NCI-H2107 treated with DMSO at 0.1 percent for 48 hours (cell line): ENCODE measurements at regions not wholly inside any gene's neighbourhood (a gene's known extent, or its start where the extent isn't known, plus 50 kb on each side); places are given as distances from the start of the nearest gene placed in this dataset.
"Not testable (repeated sequence)": the region's sequence is repeated elsewhere in the genome, so short reads cannot be mapped to it uniquely, and the experiment has no call there.

Experiments
- DNase-seq: peaks from one replicate; lab custom pipeline; 2025; ENCODE audit not compliant: unreplicated experiment; lab: John Stamatoyannopoulos, UW

- DNase-seq: no peak
These were observed 1015.6 kb downstream of the KCNMA1 start for GRCh38 chr10:76621886-76622620.

GRCh38 chr10:76618641-76619040, 1019.0 kb downstream of the KCNMA1 start:
- DNase-seq: no peak

DNA sequence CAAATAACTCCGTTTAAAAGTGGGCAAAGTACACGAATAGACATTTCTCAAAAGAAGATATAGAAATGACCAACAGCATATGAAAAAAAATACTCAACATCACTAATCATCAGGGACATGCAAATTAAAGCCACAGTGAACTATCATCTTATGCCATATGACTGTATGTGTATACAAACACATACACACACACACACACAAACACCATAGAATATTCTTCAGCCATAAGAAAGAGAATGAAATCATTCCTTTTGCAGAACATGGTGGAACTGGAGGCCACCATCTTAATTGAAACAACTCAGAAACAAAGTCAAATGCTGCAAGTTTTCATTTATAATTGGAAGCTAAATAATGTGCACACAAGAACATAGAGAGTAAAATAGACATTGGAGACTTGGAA, 1019.4 kb downstream of the KCNMA1 start:
- DNase-seq: no peak

- not testable (repeated sequence) for DNase-seq
These were observed 1020.9 kb downstream of the KCNMA1 start for GRCh38 chr10:76616666-76617065.

GRCh38 chr10:76615049-76615448, 1022.6 kb downstream of the KCNMA1 start:
- DNase-seq: no peak
